NCI-H2227 treated with DMSO at 0.1 percent for 48 hours (cell line): ENCODE measurements at regions not wholly inside any gene's neighbourhood (a gene's known extent, or its start where the extent isn't known, plus 50 kb on each side); places are given as distances from the start of the nearest gene placed in this dataset.

Experiments used
- DNase-seq: peaks from one replicate; lab custom pipeline; 2025; lab: John Stamatoyannopoulos, UW

DNA sequence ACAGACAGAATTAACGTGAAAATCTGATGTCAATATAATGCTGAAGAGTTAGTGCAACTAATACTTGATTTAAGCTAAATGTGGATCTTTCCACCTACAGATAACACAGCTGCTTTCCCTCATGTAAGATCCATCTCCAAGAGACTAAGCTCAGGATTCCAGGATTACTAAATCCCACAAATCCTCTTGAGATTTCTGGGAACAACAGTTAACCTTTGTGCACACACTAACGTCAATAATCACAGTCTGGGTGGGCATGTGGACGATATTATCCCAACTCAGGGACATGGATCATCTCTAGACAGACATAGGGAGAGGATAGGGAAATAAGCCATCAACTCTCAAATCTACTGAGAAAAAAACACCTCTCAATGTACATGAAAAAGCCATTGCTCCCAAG, 432.6 kb downstream of the SATB2 start:
- DNase-seq: no peak

DNA sequence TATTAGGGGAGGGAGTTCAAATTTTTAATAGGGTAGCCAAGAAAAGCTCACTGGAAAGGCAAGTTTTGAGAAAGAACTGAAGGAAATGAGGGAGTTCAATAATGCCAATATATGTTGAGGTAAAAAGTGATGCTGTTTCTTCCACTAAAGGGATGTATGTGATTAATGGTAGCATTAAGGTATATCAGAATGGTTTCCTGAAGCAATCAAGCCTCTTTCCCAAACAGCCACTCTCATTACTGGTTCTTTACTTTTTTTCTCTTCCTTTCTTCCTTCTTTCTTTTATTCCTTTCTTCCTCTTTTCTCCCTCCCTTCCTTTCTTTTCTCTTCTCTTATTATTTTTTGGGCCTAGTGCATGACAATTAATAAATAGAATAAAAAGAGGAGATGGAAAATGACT, 433.5 kb downstream of the SATB2 start:
- no peak for DNase-seq

DNA sequence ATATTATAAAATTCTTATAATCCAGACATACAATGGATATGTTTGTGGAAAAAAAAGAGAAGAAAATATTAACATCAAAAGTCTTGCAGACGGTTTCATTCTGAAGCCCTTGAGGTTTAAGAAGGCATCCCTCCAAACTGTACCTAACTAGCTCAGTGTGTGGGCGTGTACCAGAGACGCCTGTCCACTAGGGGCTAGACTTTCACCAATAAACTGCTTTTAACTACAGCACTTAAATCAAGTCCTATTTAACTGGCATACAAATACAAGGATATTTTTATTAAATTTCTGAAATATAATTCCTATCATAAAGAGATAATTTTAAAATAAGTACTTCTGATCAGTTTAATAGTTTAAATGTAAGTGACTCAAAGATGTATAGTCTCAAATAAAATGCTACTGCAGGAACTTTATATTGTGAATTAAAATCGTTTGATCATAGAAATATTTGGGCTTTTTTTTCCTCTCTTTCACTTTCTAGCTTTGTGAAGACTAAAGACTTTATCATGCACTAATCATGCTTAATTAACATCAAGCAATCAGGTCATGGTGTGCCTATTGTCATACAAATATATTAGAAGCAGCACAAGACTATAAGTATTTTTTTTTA, 437.7 kb downstream of the SATB2 start:
- DNase-seq: no peak

DNA sequence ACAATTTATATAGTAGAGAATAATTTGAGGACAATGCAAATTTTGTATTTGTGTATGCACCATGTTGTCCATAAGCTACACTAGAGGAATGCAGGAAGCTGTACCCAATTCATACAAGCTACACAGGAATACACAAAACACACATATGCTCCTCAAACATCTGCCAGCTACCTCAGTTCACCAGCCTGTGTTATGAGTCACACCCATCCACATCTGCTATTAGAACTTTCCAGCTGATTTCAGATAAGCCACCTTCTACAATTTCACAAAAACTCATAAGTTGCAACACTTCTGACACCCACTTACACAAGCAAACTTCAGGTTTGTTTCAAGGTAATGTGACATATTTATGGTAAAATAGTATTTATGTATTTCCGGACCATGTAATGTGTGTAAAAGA, 438.9 kb downstream of the SATB2 start:
- no peak for DNase-seq

DNA sequence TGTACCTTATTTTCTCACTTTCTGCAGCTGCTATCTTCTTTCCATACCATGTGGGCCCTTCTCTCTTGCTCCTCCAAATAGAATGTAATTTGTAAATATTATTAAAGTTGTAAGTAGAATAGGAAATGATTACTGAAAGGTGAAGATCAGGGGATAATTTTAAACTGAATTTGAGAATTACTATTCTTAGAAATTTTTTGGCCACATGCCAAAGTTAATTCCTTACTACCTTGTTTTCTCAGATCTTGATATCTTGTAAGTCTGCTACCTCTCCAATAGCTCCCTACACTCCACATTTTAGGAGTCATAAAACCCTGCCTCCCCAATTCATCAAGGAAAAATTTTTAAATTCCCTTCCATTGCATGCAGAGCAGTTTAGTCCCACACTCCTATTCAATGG, 442.7 kb downstream of the SATB2 start:
- DNase-seq: no peak

DNA sequence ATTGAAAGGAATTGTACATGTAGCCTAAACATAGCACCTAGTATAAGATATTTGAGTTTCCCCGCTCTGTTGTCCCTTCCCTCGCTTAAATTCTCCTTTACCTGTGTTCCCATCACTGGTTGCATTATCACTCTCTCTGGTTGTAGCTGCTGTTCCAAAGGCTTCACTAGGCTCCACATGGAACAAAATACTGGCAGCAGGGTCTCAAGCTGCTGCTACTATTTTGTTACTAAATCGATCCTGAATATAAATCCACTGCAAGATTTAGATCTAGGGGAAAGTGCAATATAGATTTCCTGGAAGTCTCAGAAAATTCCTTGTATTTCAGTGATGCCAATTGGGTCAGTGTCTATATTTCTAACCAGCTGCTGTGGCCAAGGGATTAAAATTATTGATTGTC, 443.5 kb downstream of the SATB2 start:
- no peak for DNase-seq

DNA sequence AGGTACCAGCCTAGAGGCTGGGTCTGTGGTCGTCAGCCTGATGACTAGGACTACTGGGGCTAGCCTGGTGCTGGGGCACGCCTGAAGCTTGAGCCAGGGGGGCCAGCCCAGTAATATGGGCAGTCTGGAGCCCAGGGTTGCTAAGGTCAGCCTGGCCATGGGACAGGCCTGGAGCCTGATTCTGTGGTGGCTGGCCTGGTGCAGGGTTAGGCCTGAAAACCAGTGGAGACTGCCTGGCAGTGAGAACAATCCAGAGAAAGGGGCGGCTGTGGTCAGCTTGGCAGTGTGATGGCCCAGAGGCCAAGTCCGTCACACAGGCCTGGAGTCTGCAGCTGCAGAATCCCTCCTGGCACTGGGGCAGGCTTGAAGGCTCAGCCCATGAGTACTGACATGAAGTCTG, 445.8 kb downstream of the SATB2 start:
- DNase-seq: no peak

DNA sequence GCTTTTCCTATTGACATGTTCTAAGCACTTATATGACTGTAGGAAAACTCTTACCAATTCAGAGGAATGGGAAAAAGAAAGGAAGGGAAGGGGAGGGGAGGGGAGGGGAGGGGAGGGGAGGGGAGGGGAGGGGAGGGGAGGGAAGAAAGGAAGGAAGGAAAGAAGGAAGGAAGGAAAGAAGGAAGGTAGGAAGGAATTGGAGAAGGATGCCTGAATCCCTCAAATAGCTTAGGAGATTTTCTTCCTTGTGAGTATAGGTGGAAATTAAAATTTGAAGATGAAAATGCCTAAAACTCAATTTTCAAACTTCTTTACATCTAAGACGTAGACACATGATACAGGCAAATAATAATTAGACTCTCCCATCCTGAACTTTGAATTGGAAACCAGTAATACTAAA, 463.1 kb downstream of the SATB2 start:
- DNase-seq: no peak

DNA sequence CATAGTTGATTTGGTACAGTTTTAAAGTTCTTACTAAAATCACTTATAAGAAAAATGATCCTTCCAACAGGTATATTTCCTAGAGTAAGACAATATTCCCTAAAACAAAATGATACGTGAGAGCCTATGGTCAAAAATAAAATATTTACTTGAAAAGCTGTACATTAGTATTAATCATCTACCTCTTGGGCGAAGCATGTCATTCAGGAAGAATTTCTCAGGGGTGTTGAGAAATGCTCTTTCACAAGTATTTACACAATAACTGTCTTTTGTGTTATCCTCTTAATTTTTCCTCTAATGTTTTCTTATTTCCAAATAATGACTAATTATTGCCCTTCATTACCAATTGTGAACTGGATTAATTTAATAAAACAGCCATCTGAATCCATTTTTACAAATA, 466.3 kb downstream of the SATB2 start:
- no peak for DNase-seq

DNA sequence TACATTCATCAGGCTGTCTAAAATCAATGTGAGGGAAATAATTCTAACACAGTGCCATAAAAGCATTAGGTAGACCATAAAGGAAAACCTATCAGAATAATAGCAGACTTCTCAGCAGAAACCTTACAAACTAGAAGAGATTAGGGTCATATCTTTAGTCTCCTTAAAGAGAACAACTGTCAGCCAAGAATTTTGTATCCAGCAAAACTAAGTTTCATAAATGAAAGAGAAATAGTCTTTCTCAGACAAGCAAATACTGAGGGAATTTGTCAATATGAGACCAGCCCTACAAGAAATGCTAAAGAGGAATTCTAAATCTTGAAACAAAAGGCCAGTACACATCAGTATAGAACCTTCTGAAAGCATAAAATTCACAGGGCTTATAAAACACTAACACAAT, 482.0 kb downstream of the SATB2 start:
- DNase-seq: no peak

DNA sequence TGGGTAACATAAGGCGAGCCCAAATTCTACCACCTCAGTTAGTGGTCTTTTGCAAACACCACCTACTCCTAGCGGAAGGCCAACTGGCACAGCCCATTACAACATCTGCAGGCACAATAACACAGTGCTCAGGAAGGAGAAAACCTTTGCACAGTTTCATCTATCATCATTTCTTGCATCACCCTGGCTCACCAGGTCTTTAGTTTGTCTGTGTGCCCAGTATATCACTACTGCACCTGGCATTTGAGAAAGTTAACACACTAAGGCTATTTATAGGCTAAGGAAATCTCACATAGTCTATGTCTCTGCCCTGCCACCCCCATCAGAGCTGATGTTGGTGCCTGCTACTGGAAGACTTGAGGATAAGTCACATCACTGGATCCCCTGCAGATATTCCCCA, 484.0 kb downstream of the SATB2 start:
- no peak for DNase-seq

DNA sequence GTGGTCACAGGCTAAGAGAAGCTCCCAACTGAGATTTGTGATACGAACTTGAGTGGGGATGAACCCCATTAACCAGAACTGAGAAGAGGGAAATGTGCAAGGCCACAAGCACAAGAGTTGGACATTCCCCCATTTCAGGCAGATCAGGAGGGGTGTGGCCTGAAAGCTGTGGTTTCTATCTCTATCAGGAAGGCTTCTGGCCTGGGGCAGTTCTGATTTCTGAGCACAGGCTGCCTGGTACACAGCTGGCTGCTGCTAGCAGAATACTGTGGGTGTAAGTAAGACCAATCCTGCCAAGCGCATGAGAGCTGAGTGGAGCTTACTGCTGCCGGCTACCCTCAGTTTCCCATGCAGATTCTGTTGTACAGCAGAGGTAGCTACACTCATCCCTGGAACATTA, 484.6 kb downstream of the SATB2 start:
- DNase-seq: no peak

DNA sequence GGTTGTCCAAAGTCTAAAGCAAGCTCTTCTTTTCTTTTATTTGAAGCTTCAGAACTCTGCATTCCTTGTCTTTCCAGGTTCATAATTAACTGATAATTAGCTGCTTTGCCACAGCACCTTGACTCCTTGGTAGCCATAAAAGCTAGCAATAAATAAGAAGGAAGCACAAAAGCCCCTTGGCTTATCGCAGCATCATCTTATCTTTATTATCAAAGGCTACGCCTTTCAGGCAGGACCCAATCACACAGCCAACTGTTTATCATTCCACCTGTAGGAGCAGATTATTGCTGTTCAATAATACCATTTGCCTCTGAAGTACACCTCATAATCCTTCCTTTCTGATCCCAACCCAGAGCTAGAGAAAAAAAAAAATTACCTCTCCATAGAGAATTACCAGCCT, 489.2 kb downstream of the SATB2 start:
- DNase-seq: no peak

DNA sequence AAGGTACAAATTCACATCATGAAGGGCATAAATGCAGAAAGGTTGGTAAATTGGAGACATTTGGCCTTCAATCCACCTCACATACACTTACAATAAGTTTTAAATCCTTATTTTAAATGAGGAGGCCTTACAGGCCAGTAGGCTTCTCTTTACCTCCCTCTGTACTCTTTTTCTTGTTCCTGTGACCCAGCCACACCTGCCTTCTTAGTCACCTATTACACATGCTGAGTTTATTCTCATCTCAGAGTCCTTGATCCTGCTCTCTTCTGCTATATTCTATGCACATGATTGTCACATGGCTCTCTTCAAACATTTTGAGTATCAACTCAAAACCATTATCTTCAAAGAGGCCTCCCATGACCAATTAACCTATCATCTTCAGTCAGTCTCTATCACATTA, 491.5 kb downstream of the SATB2 start:
- no peak for DNase-seq

DNA sequence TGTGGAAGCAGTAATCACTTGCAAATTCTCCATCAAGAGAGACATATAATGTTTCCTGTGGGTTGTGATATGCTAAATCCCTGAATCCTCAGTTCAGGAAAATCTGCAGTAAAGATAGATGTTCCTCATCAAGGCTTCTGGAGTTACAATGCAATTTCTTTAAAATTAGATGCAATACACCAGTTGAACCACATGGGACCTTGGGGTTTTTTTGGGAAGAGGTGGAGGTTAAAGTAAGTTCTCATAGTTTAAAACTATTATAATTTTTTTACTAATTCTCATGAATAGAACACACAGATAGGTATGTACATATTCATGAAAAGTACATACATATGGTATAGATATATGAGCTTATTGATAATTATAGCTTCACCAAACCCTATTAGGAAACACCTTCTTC, 496.2 kb downstream of the SATB2 start:
- DNase-seq: no peak

DNA sequence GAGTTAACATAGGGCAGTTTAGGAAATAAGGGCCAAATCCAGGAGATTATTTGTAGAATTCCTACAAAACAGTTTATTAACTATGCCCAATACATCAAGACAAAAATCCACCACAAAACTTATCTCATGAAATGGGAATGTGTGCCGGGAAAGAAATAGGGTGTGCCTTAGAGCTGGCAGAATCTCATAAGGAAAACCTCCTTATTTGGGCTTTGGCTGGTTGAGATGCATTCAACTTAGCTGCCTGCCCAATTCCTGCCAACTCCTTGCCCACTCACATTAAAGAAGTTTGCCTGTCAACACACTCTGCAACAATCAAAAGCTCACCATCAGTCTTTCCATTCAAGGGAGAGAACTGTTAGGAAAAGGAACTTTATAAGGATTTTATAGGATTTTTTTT, 500.6 kb downstream of the SATB2 start:
- no peak for DNase-seq

DNA sequence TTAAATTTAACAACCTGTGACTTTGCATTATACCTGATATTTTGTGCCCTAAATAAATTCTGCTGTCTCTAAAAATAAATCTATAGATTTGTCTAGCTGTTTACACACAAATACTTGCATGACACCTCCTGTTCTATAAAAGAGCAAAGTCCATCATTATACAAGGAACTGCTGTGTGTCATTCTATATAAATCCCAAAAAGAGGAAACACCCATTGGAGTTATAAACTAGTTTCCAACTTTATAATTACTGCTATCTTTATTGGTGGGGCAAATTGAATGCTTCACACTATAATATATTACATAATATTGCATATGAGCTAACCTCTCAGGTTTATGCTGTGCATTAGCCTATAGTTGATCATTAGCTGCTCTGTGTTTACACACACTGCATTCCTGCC, 504.4 kb downstream of the SATB2 start:
- DNase-seq: no peak

DNA sequence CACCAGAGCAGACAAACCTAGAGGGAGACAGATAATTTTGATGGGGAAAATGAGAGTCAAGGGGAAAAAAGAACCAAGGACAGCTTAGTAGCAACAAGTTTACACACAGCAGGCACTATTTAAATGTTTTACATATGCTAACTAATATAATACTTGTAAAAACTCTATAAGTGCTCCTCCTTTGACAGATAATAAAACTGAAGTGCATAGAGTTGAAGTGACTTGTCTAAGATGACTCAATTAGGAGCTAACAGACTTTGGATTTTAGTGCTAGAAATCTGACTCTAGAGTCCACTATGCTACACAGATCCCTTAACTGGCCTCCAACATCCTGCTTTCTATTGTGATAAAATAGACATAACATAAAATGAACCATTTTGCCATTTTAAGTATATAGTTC, 506.9 kb downstream of the SATB2 start:
- no peak for DNase-seq

DNA sequence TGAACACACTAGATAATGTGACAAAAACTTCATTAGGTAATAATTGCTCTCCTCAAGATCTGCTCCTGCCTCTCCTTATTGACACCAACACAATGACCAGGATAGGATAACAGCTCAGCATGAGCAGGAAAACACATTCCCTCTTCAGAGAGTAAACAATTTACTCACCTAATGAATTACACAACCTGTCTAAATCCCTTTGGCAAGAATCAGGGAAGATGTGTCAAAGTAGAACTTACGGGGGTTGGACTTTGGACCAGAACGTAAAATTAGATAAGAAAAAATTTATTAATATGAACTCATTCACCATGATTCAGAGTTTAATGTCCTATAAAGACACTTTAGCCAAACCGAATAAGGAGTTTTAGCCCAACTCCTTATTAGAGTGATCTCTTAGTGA, 512.2 kb downstream of the SATB2 start:
- no peak for DNase-seq

DNA sequence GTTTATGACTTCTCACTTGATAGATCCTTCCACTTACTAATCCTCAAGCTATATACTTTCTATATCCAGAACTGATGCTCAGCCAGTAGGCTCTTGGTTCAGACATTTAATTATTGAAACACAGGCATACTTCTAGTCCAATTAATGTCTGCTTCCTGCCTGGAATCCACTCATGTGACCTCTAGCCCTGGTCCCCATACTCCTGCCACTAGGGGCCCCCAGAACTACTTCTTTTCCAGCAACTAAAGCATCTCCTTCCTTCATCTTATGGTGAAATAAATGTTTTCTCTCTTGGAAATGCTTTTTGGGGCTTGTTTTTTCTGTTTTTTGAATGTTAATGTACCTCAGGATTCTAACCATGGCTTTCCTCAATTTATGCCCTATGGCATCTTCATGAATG, 527.6 kb downstream of the SATB2 start:
- no peak for DNase-seq

DNA sequence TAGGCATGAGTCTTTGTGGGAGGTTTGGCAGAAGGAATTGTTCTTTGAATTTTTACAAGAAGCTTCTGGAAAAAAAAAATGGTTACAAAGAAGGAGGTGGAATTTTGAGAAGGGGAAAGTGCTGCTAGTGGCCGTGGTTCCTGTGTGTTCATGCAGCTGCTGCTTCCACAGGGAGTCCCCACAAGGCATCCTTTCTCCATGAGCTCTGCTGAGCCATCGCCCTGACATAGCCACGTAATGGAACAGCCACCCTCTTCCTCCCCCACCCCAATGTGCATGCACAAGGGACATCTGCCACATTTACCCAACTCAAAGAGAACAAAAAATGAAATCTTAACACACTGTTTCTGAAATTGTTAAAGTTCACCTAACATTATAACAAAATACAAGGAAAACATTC, 529.7 kb downstream of the SATB2 start:
- no peak for DNase-seq

DNA sequence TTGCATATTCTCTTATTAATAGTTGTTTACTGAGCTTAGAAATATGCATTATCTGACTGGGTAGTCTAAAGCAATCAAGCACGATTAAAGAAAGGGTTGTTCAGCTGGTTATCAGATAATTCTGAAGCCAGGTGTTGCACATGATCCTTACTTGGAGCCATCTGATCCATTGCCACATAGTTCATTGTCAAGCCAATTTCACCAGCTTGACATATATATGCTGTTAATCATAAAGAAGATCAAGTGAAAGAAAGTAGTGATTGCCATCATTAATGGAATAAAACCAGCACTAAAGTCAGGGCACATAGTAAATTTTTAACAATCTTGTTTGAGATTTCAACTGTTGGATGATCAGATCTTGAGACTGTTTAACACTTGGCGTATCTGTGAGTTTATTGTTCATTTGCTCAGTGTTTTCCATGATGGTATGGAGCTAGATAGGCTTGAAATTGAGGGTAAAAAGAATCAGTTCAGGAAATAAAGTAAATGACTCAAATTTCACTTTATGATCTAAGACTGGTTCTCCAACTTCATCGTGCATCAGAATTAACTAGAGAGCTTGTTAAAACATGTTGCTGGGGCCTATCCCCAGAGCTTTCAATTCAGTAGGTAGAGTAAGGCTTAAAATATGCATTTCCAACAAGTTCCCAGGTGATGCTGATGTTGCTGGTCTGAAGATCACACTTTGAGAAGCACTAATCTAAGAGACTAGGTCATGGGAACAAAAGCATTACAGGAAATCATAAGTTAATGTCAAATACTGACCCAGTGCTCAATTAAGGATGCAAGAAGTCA, 539.6 kb downstream of the SATB2 start:
- DNase-seq: no peak

DNA sequence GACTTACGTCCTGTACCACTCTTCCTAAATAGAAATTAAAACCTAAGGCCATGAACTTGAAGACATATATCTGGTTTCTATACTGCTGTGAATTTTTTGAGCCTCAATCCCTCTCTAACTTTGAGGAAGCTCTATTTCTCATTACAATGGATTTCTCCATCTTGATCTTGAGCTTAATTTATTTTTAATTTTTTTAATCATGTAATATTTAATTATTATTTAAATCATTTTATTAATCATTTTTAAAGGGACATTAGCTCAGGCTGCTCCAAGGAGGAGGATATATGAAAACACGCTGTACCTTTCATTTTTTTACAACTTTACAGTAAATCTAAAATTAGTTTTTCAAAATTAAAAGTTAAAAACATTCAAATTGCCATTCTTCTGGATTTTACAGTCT, 540.5 kb downstream of the SATB2 start:
- no peak for DNase-seq

DNA sequence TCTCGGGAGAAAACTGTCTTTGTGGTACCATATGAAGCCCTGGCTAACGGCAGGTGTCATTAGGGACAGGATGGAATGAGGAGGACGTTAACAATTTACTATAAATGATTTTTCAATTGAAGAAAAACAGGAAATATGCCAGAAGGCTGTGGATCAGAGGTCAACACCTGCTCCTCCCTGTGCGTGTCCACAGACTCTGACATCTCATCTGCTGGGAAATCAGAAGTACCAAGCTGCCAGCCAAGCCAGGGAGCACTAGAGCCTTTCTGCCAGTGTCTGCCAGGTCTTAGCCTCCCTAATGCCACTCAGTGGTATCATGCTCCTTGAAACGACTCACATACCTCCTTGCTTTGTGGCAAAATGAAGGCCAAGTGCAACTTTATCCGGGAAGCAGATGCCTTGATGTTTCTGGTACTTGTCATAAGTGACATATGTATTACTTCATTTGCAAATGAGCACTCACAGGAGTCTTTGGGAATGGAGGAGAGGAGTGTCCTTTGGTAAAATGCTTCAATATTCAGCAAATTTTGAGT, 541.1 kb downstream of the SATB2 start:
- DNase-seq: peak; percentile 24
